ENCODE measurements at regions not wholly inside any gene's neighbourhood (a gene's known extent, or its start where the extent isn't known, plus 50 kb on each side); places are given as distances from the start of the nearest gene placed in this dataset.

DNA sequence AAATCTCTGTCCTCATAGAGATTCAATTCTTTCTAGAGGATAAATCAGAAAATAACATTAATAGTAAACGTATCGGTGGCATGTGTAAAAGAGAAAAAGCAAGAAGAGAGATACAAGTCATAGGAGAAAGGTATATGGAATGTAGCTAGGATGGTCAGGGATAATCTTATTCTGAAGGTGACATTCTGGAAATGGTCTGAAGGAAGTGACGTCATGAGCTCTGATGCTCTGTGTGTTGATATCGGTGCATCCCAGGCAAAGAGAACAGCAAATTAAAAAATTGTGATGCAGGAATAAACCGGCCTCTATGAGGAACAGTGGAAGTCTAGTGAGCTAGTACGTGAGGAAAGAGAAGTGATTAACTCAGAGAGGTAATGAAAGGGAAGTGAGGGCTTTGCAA is 1215.8 kb downstream of the CNTNAP5 start:
- Mint-ChIP-seq H3K27ac (no peak overlapping the region), H3K4me1 (no peaks in the 10 kb centered on the region), H3K9me3 (ENCODE audit: insufficient read depth) (peaks cover 9% of the 10 kb centered on the region), H3K27me3 (no peaks in the 10 kb centered on the region), H3K4me3 (no peak overlapping the region)
- ATAC-seq (ENCODE audit: low read depth) (no peak), DNase-seq (no peak)
- H3K4me3 ChIP-seq (ENCODE audit: control extremely low read depth in 1 of 5, extremely low read depth in 1 of 5, insufficient read depth in 1 of 5, low read depth in 2 of 5, low read length in 4 of 5) = no peak overlapping the region
- no peak for TF ChIP-seq EZH2 (IDR thresholded peaks at IDR 0.05; ENCODE audit: borderline replicate concordance, insufficient read depth, low read depth, low read length, poor library complexity, severe bottlenecking)
- TF ChIP-seq, protein P1, sequence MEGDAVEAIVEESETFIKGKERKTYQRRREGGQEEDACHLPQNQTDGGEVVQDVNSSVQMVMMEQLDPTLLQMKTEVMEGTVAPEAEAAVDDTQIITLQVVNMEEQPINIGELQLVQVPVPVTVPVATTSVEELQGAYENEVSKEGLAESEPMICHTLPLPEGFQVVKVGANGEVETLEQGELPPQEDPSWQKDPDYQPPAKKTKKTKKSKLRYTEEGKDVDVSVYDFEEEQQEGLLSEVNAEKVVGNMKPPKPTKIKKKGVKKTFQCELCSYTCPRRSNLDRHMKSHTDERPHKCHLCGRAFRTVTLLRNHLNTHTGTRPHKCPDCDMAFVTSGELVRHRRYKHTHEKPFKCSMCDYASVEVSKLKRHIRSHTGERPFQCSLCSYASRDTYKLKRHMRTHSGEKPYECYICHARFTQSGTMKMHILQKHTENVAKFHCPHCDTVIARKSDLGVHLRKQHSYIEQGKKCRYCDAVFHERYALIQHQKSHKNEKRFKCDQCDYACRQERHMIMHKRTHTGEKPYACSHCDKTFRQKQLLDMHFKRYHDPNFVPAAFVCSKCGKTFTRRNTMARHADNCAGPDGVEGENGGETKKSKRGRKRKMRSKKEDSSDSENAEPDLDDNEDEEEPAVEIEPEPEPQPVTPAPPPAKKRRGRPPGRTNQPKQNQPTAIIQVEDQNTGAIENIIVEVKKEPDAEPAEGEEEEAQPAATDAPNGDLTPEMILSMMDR (IDR thresholded peaks at IDR 0.05) = no peak
- H3K4me2 ChIP-seq (replicated peaks; ENCODE audit: low read depth, low read length, poor library complexity, severe bottlenecking) = no peak overlapping the region
- no peaks in the 10 kb centered on the region for H3K79me2 ChIP-seq (ENCODE audit: control insufficient read depth, insufficient read depth, low read length)
- H3K4me1 ChIP-seq (ENCODE audit: control insufficient read depth in 2 of 2, insufficient read depth in 2 of 2, low read length in 2 of 2) = no peaks in the 10 kb centered on the region
- intact Hi-C loops (cut with micrococcal nuclease) = no loop called here
- 95% methylated on average over 6 of the region's 6 CpGs for WGBS (ENCODE audit: insufficient coverage)
- no peaks in the 10 kb centered on the region for H3K36me3 ChIP-seq (replicated peaks in 1 of 2; ENCODE audit: control extremely low read depth in 1 of 2, control insufficient read depth in 1 of 2, extremely low read depth in 1 of 2, insufficient read depth in 2 of 2, low read length in 1 of 2)
- no peaks in the 10 kb centered on the region for H3K9me3 ChIP-seq (ENCODE audit: control extremely low read depth in 1 of 3, control insufficient read depth in 2 of 3, insufficient read depth in 1 of 3, low read length in 2 of 3)
- H3K27ac ChIP-seq (ENCODE audit: low read length in 2 of 2) = no peak overlapping the region
- POLR2A ChIA-PET = no interaction called here
- CTCF ChIA-PET = no interaction called here
- H3K9ac ChIP-seq (ENCODE audit: low read length) = no peak overlapping the region
- no peaks in the 10 kb centered on the region for H4K20me1 ChIP-seq (ENCODE audit: control insufficient read depth, insufficient read depth, low read length, poor library complexity, severe bottlenecking)
- H2AFZ ChIP-seq (ENCODE audit: insufficient read depth, low read depth, low read length, poor library complexity, severe bottlenecking) = no peak overlapping the region
- no peaks in the 10 kb centered on the region for H3K27me3 ChIP-seq (replicated peaks in 1 of 4; ENCODE audit: control extremely low read depth in 1 of 4, control insufficient read depth in 3 of 4, insufficient read depth in 4 of 4, low read length in 3 of 4)

DNA sequence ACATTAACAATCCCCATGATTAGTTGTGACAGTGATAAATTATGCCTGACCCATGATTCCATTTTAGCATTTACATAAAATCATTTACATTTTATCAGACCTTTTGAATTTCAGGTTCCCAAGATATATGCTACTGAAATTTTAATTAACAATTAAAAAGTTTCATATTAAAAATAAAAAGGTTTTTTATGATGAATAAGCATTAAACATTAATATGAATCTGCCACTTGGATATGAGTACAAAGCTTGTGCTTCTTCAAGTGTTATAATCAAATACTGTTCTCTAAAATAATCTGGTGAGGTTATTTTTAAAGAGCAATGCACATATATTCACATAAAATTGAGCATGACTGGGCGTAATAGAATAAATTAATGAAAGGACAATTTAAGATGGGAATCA is 1218.0 kb downstream of the CNTNAP5 start:
- Mint-ChIP-seq H3K27me3 (no peaks in the 10 kb centered on the region), H3K9me3 (ENCODE audit: insufficient read depth) (peaks cover 9% of the 10 kb centered on the region), H3K27ac (no peak overlapping the region), H3K4me3 (no peak overlapping the region), H3K4me1 (no peaks in the 10 kb centered on the region)
- Histone ChIP-seq H3K27me3 (replicated peaks in 1 of 4; ENCODE audit: control extremely low read depth in 1 of 4, control insufficient read depth in 3 of 4, insufficient read depth in 4 of 4, low read length in 3 of 4) (no peaks in the 10 kb centered on the region), H3K27ac (ENCODE audit: low read length in 2 of 2) (no peak overlapping the region), H3K4me1 (ENCODE audit: control insufficient read depth in 2 of 2, insufficient read depth in 2 of 2, low read length in 2 of 2) (no peaks in the 10 kb centered on the region), H3K9ac (ENCODE audit: low read length) (no peak overlapping the region), H3K4me3 (ENCODE audit: control extremely low read depth in 1 of 5, extremely low read depth in 1 of 5, insufficient read depth in 1 of 5, low read depth in 2 of 5, low read length in 4 of 5) (no peak overlapping the region), H2AFZ (ENCODE audit: insufficient read depth, low read depth, low read length, poor library complexity, severe bottlenecking) (no peak overlapping the region), H3K9me3 (ENCODE audit: control extremely low read depth in 1 of 3, control insufficient read depth in 2 of 3, insufficient read depth in 1 of 3, low read length in 2 of 3) (no peaks in the 10 kb centered on the region), H3K79me2 (ENCODE audit: control insufficient read depth, insufficient read depth, low read length) (no peaks in the 10 kb centered on the region), H4K20me1 (ENCODE audit: control insufficient read depth, insufficient read depth, low read length, poor library complexity, severe bottlenecking) (no peaks in the 10 kb centered on the region), H3K36me3 (replicated peaks in 1 of 2; ENCODE audit: control extremely low read depth in 1 of 2, control insufficient read depth in 1 of 2, extremely low read depth in 1 of 2, insufficient read depth in 2 of 2, low read length in 1 of 2) (no peaks in the 10 kb centered on the region), H3K4me2 (replicated peaks; ENCODE audit: low read depth, low read length, poor library complexity, severe bottlenecking) (no peak overlapping the region)
- ATAC-seq (ENCODE audit: low read depth) = no peak
- TF ChIP-seq, protein P1 (IDR thresholded peaks at IDR 0.05) = no peak
- TF ChIP-seq EZH2 (IDR thresholded peaks at IDR 0.05; ENCODE audit: borderline replicate concordance, insufficient read depth, low read depth, low read length, poor library complexity, severe bottlenecking) = no peak
- intact Hi-C loops (cut with micrococcal nuclease) = no loop called here
- ChIA-PET POLR2A (no interaction called here), CTCF (no interaction called here)
- no CpG with 5 or more reads among the region's 1 CpG for WGBS (ENCODE audit: insufficient coverage)
- no peak for DNase-seq
